Sigmoid colon (tissue), 3 donors: ENCODE measurements at regions not wholly inside any gene's neighbourhood (a gene's known extent, or its start where the extent isn't known, plus 50 kb on each side); places are given as distances from the start of the nearest gene placed in this dataset.

Experiments used
- POLR2A ChIP-seq, 2 donors: fragments of 450-650 bp; IDR thresholded peaks; one replicate each; pipeline ENCODE4 v1.6.1; 2016; ENCODE audit warnings: antibody characterized with exemption in 2 of 2, mild to moderate bottlenecking in 2 of 2, moderate library complexity in 2 of 2
- TF ChIP-seq, protein P1 (sequence below), 4 experiments: fragments of 450-650 bp in 3 of 4; fragments of 200-600 bp in 1 of 4; IDR thresholded peaks; one replicate each; pipeline ENCODE4 v1.5.1; 2016 to 2019; ENCODE audit warnings: antibody characterized with exemption in 4 of 4, mild to moderate bottlenecking in 3 of 4, moderate library complexity in 2 of 4

- TF ChIP-seq, protein P1, sequence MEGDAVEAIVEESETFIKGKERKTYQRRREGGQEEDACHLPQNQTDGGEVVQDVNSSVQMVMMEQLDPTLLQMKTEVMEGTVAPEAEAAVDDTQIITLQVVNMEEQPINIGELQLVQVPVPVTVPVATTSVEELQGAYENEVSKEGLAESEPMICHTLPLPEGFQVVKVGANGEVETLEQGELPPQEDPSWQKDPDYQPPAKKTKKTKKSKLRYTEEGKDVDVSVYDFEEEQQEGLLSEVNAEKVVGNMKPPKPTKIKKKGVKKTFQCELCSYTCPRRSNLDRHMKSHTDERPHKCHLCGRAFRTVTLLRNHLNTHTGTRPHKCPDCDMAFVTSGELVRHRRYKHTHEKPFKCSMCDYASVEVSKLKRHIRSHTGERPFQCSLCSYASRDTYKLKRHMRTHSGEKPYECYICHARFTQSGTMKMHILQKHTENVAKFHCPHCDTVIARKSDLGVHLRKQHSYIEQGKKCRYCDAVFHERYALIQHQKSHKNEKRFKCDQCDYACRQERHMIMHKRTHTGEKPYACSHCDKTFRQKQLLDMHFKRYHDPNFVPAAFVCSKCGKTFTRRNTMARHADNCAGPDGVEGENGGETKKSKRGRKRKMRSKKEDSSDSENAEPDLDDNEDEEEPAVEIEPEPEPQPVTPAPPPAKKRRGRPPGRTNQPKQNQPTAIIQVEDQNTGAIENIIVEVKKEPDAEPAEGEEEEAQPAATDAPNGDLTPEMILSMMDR (IDR thresholded peaks at IDR 0.05): no peak
- TF ChIP-seq POLR2A (IDR thresholded peaks at IDR 0.05): no peak
Measured at GRCh38 chr4:120228086-120228485, 161.4 kb upstream of the MAD2L1 start.
